K562 (cell line): ENCODE measurements at regions not wholly inside any gene's neighbourhood (a gene's known extent, or its start where the extent isn't known, plus 50 kb on each side); places are given as distances from the start of the nearest gene placed in this dataset.

Experiments used
- ADNP ChIP-seq: fragments of 200-800 bp; sonication (Bioruptor generic); IDR thresholded peaks from 2 replicates; pipeline ENCODE4 v1.6.1; 2016; ENCODE audit warnings: missing genetic modification characterization, missing compliant biosample characterization
- ASH1L ChIP-seq: fragments of 450-650 bp; IDR thresholded peaks from 2 replicates; pipeline ENCODE4 v1.6.1; 2018; ENCODE audit warnings: borderline replicate concordance, mild to moderate bottlenecking, low read depth; ENCODE audit not compliant: partially characterized antibody
- EZH2 ChIP-seq: IDR thresholded peaks from 2 replicates; pipeline ENCODE4 v1.6.1; 2012; ENCODE audit warnings: low read depth, mild to moderate bottlenecking, inconsistent platforms, low read length, borderline replicate concordance
- GATAD2A ChIP-seq: fragments of 450-650 bp; IDR thresholded peaks from 2 replicates; pipeline ENCODE4 v1.6.1; 2017
- HEY1 ChIP-seq: fragments of 250-450 bp; sonication (Bioruptor Pico); IDR thresholded peaks from 2 replicates; pipeline ENCODE4 v1.5.0; 2020; ENCODE audit warnings: mild to moderate bottlenecking, moderate library complexity, borderline replicate concordance
- NELFE ChIP-seq: IDR thresholded peaks from 2 replicates; pipeline ENCODE4 v1.6.1; 2011; ENCODE audit warnings: mild to moderate bottlenecking; ENCODE audit not compliant: insufficient read depth, insufficient read length
- SREBF1 ChIP-seq: fragments of 150-350 bp; IDR thresholded peaks from 2 replicates; pipeline ENCODE4 v1.6.1; 2014; ENCODE audit warnings: antibody characterized with exemption, low read depth, low read length, borderline replicate concordance
- TBL1XR1 ChIP-seq, 2 experiments: IDR thresholded peaks; 2 replicates each; pipeline ENCODE4 v1.6.1; 2012; ENCODE audit warnings: improper control_type of control experiment in 2 of 2, low read length in 2 of 2, mild to moderate bottlenecking in 1 of 2
- ZBED1 ChIP-seq: IDR thresholded peaks from 2 replicates; pipeline ENCODE4 v1.6.1; 2014
- ZNF253 ChIP-seq: fragments of 250-450 bp; sonication (Bioruptor Pico); conservative IDR thresholded peaks from 2 replicates; pipeline ENCODE4 v1.6.1; 2021; ENCODE audit warnings: mild to moderate bottlenecking
- TF ChIP-seq, protein P1 (sequence below): fragments of 250-450 bp; sonication (Bioruptor Pico); IDR thresholded peaks from 2 replicates; pipeline ENCODE4 v1.4.0; 2020; ENCODE audit warnings: mild to moderate bottlenecking, moderate library complexity
- TF ChIP-seq, protein P2 (sequence below): fragments of 450-650 bp; IDR thresholded peaks from 2 replicates; pipeline ENCODE4 v1.7.0; 2016; ENCODE audit warnings: borderline replicate concordance
- TF ChIP-seq, protein P3 (sequence below): fragments of 250-450 bp; sonication (Bioruptor Pico); IDR thresholded peaks from 2 replicates; pipeline ENCODE4 v1.8.0; 2021; ENCODE audit warnings: moderate library complexity, mild to moderate bottlenecking, inconsistent platforms
- TF ChIP-seq, protein P4 (sequence below), 2 experiments: fragments of 200-800 bp in 1 of 2; sonication (Bioruptor generic) in 1 of 2; sonication (generic) in 1 of 2; formaldehyde crosslinking in 1 of 2; IDR thresholded peaks in 1 of 2; conservative IDR thresholded peaks in 1 of 2; 2 replicates each; pipeline versions ENCODE4 v1.5.0 to v1.6.1; 2016 to 2020; ENCODE audit warnings: missing compliant biosample characterization in 1 of 2, missing genetic modification characterization in 1 of 2, missing genetic modification reagents in 1 of 2
- TF ChIP-seq, protein P5 (sequence below): fragments of 250-450 bp; sonication (Bioruptor Pico); IDR thresholded peaks from 2 replicates; pipeline ENCODE4 v1.5.0; 2021; ENCODE audit warnings: mild to moderate bottlenecking, borderline replicate concordance

DNA sequence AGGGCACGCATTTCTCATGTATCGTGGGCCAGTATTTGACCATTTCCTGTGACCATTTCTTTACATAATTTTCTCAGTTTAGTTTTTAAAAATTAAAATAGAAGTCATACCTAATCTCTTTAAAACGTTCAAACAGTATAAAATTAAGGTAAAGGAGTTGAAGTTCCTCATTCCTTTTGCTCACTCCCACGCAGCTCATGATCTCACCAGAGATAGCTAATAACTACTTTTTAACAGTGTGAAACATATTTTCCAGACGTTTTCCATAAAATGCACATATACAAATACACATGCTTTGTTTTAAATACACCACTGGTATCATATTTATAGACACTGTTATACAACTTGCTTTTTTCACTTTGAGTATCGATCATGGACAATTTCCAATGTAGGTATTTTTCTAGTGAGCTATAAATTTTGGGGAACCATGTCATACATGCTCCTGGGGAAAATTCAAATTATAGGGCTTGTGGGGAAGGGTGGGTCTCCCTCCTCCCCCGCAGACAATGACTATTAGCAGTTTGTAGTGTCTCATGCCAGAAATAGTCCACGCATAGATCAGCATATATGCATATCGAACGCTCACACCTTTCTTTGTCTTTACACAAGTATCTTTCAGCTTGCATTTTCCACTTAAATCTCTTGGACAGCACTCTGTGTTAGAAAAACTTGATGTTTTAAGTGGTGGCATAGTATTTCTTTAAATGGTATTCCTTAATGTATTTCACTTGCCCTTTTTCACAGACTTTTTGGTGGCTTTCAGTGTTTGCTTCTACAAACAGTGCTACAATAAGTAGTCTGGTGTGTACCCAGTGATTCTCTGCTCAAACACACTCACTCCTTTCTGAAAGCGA lies 145.5 kb upstream of the ZNF217 start (continued):
- TF ChIP-seq, protein P1, sequence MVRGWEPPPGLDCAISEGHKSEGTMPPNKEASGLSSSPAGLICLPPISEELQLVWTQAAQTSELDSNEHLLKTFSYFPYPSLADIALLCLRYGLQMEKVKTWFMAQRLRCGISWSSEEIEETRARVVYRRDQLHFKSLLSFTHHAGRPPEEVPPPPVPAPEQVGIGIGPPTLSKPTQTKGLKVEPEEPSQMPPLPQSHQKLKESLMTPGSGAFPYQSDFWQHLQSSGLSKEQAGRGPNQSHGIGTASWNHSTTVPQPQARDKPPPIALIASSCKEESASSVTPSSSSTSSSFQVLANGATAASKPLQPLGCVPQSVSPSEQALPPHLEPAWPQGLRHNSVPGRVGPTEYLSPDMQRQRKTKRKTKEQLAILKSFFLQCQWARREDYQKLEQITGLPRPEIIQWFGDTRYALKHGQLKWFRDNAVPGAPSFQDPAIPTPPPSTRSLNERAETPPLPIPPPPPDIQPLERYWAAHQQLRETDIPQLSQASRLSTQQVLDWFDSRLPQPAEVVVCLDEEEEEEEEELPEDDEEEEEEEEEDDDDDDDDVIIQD = no peak
- TF ChIP-seq, protein P2, sequence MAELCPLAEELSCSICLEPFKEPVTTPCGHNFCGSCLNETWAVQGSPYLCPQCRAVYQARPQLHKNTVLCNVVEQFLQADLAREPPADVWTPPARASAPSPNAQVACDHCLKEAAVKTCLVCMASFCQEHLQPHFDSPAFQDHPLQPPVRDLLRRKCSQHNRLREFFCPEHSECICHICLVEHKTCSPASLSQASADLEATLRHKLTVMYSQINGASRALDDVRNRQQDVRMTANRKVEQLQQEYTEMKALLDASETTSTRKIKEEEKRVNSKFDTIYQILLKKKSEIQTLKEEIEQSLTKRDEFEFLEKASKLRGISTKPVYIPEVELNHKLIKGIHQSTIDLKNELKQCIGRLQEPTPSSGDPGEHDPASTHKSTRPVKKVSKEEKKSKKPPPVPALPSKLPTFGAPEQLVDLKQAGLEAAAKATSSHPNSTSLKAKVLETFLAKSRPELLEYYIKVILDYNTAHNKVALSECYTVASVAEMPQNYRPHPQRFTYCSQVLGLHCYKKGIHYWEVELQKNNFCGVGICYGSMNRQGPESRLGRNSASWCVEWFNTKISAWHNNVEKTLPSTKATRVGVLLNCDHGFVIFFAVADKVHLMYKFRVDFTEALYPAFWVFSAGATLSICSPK = no peak
- TF ChIP-seq ADNP (tag) (0 out of 2 replicates have a peak, but pooled peaks have one; percentile 33), SREBF1 (no peak), HEY1 (no peak), ASH1L (no peak), EZH2 (no peak), ZBED1 (no peak), NELFE (no peak), TBL1XR1 (IDR thresholded peaks at IDR 0.05; ENCODE audit: low read length in 2 of 2) (no peak), GATAD2A (0 out of 2 replicates have a peak, but pooled peaks have one; percentile 61), ZNF253 (CRISPR knock-in tag) (no peak)
- TF ChIP-seq, protein P3, sequence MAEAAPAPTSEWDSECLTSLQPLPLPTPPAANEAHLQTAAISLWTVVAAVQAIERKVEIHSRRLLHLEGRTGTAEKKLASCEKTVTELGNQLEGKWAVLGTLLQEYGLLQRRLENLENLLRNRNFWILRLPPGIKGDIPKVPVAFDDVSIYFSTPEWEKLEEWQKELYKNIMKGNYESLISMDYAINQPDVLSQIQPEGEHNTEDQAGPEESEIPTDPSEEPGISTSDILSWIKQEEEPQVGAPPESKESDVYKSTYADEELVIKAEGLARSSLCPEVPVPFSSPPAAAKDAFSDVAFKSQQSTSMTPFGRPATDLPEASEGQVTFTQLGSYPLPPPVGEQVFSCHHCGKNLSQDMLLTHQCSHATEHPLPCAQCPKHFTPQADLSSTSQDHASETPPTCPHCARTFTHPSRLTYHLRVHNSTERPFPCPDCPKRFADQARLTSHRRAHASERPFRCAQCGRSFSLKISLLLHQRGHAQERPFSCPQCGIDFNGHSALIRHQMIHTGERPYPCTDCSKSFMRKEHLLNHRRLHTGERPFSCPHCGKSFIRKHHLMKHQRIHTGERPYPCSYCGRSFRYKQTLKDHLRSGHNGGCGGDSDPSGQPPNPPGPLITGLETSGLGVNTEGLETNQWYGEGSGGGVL (CRISPR knock-in tag) = no peak
- TF ChIP-seq, protein P4, sequence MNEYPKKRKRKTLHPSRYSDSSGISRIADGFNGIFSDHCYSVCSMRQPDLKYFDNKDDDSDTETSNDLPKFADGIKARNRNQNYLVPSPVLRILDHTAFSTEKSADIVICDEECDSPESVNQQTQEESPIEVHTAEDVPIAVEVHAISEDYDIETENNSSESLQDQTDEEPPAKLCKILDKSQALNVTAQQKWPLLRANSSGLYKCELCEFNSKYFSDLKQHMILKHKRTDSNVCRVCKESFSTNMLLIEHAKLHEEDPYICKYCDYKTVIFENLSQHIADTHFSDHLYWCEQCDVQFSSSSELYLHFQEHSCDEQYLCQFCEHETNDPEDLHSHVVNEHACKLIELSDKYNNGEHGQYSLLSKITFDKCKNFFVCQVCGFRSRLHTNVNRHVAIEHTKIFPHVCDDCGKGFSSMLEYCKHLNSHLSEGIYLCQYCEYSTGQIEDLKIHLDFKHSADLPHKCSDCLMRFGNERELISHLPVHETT (CRISPR knock-in tag; conservative IDR thresholded peaks at IDR 0.05 in 1 of 2, IDR thresholded peaks at IDR 0.05 in 1 of 2) = no peak
- TF ChIP-seq, protein P5, sequence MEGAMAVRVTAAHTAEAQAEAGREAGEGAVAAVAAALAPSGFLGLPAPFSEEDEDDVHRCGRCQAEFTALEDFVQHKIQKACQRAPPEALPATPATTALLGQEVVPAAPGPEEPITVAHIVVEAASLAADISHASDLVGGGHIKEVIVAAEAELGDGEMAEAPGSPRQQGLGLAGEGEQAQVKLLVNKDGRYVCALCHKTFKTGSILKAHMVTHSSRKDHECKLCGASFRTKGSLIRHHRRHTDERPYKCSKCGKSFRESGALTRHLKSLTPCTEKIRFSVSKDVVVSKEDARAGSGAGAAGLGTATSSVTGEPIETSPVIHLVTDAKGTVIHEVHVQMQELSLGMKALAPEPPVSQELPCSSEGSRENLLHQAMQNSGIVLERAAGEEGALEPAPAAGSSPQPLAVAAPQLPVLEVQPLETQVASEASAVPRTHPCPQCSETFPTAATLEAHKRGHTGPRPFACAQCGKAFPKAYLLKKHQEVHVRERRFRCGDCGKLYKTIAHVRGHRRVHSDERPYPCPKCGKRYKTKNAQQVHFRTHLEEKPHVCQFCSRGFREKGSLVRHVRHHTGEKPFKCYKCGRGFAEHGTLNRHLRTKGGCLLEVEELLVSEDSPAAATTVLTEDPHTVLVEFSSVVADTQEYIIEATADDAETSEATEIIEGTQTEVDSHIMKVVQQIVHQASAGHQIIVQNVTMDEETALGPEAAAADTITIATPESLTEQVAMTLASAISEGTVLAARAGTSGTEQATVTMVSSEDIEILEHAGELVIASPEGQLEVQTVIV (CRISPR knock-in tag) = no peak
